ENCODE measurements at regions not wholly inside any gene's neighbourhood (a gene's known extent, or its start where the extent isn't known, plus 50 kb on each side); places are given as distances from the start of the nearest gene placed in this dataset.
"Not testable (repeated sequence)": the region's sequence is repeated elsewhere in the genome, so short reads cannot be mapped to it uniquely, and the experiment has no call there.

GRCh38 chrX:124181515-124181914, 150.9 kb upstream of the TEX13D start:
- not testable (repeated sequence) for DNase-seq

GRCh38 chrX:124190440-124190839, 142.0 kb upstream of the TEX13D start:
- no peak for DNase-seq

DNA sequence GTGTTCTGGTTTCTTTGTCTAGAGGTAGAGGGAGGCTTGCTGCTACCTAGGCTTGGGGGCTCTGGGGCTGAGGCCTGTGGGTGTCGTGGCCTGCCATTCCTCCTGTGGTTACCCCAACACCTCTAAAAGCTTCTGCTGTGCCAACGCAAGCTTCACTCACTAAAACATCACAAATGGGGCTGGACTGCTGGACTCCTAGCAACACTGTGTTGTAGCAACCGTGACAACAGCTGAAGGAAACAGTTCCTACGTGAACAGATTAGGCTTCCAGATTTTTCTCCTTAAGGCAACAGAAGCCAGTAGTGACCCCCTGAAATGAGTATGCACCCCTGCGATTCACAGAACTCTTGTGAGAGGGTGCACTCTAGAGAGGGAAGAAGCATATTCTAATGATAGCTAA, 138.3 kb upstream of the TEX13D start:
- DNase-seq = peak; percentile 36

GRCh38 chrX:124194901-124195300, 137.6 kb upstream of the TEX13D start:
- no peak for DNase-seq

DNA sequence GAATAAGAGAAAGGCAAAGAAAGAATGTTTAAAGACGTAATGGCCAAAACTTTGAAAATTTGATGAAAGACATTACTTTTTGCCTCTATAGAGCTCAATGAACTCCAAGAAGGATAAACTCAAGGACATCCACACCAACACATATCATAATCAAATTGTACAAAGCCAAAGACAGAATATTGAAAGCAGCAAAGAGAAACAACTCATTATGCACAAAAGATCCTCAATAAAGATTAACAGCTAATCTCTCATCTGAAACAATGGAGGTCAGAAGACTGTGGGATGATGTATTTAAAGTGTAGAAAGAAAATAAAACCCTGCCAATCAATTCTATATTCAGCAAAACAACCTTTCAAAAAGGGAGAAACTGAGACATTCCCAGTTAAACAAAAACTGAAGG, 129.1 kb upstream of the TEX13D start:
- DNase-seq = no peak

DNA sequence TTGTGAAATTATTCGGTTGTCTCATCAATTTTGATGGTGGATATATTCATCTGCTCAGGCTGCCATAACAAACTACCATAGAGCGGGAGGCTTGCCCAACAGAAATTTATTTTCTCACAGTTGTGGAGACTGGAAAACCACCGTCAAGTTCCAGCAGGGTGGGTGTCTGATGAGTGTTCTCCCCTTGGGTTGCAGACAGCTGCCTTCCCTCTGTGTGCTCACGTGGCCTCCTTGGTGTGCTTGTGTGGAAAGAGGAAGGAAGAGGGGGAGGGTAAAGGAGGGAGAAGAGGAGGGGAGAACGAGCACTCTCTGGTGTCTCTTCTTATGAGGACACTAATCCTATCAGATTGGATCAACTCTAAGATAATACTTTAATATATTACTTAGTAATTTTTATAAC, 123.8 kb upstream of the TEX13D start:
- DNase-seq = no peak

- DNase-seq = no peak
Observed at GRCh38 chrX:124209792-124210576, 122.5 kb upstream of the TEX13D start.

DNA sequence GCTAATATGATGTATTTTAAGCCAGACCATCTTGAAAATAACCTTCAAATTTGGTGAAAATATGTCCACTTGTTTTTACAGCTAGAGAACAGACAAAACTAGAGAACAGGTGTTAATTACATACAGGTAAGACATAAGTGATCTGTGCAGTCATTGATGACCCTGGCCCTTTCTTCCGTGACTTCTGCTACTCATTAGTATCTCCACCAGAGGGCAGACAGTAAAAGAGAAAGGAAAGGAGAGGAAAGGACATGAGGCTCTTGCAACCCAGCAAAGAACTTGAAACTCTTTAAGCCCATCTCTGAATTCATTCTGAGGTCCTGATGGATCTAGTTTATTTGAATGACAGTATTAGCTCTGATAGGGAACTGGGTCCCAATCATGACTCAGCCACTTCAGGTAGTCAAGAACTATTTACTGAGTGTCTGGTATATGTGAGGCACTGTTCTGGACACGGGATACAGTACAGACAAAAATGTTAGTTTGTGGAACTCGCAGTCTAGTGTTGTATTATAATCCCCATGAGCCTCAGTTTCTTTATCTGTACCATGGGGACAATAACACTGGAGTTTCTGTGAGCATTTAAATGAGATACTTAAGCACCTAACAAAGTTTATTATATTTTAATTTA, 121.0 kb upstream of the TEX13D start:
- peak; percentile 25 for DNase-seq

GRCh38 chrX:124212622-124213021, 119.8 kb upstream of the TEX13D start:
- no peak for DNase-seq

GRCh38 chrX:124215786-124216185, 116.7 kb upstream of the TEX13D start:
- DNase-seq = no peak

- DNase-seq = peak; percentile 2
Observed at GRCh38 chrX:124216396-124217115, 115.9 kb upstream of the TEX13D start.

DNA sequence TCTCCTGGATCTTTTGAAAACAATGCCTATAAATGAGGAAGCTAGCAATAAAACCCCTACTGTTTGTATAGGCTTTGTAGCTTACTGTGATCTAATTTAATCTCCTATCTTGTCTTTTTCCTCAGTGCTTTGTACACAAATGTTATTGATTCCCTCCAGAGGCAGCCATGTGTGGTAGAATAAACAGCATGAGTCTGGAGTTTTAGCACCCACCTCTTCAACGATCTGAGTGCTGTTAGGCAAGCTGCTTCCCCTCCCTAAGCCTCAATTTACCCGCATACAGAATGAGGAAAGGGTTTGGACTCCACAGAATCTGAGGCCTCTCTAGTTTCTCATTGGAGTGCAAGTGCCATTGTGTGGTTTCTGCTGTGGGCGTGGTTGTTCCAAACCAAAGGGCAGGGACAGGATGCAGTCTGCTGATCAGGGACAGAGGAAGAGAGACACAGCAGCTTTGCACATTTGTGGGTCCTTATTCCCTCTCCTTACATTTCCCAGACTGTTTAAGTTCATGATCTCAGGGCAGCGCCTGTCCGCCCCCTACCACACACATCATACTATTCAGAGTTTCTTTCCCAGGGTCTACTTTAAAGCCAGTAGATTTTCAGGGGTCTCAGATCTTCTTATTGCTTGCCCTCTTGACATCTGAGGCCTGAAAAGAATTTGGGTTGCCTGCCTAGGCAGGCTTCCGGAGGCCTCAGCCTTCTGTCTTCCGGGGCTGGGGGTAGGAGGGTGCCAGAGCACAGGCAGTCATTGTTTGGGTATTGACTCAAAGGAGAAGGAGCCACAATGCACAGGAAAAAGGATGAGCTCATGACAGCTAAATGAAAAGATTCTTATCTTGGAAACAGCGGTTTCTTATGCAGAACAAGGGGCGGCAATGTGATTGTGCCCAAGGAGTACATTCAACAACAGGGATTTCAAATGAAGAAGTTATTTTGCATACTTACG, 114.9 kb upstream of the TEX13D start:
- peak; percentile 35 for DNase-seq

- DNase-seq = no peak
Observed at GRCh38 chrX:124223524-124223923, 108.9 kb upstream of the TEX13D start.

- no peak for DNase-seq
Observed at GRCh38 chrX:124224528-124224927, 107.9 kb upstream of the TEX13D start.

DNA sequence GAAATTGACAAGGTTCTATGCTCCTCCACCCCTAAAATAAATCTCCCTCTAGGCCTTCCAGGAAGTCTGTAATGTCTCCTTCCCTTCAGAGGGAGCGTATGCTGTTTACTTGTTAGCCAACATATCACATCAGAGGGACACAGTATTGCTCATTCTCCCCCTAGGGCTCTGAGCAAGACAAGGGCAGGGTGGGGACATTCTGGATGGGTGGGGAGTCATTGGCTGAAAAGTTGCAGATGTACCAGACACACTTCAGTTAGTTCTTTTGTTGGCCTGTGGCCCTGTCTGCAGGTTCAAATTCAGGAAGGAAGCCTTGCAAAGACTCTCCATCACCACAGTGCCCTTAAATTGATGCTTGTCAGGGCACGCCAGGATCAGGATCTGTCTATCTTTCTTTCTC, 106.3 kb upstream of the TEX13D start:
- DNase-seq = no peak

DNA sequence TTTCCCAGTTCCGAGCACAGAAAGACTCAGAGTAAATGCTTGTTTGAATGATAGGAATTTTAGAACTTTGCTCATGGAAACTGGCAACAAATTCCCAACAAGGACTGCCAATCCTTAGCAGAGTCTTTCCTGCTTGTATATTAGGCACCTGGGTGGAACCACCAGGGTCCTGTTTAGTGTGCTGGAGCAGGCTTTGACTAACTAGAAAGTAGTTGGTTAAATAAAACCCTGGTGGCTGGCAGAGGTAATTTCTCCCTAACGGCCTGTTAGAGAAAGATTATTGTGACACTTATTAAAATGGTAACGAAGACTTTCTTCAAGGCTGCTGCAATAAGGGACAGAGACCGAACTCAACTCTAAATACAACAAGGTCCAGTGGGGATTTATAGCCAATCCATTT, 103.6 kb upstream of the TEX13D start:
- DNase-seq = no peak

GRCh38 chrX:124229374-124229773, 103.1 kb upstream of the TEX13D start:
- no peak for DNase-seq

DNA sequence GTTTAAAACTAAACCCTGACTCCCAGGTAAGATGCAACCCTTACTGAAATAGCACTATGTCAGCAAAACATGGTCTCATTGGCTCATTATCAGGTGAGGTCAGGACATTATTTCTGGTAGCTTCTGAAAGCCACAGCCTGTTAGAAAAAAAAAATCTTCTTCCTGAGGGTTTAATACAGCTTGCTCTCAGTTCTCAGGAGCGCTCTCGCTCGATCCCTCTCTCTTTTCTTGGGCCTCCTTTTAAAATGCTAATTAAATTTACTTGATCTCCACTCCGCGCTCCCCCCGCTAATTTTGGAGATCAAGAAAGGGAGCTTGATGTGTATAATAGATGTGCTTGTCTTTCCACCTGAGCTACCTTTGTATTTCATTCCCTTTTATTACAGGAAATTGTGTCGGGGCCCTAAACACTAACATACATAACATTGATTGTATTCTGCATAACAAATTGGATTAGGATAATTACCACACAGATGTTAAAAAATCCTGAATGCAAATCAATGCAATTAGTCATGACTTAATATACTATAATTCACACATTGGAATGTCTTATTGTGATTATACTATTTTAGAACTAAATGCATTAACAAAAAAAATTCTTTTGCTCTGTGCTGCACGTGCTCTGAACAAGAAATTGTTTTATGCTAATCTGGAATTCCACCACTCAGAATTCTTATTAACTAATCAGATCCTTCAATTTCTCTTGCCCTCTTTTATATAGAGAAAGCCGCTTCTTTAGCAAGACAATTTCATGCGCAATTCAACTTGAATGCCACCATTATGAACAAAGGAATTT, 101.6 kb upstream of the TEX13D start:
- no peak for DNase-seq

DNA sequence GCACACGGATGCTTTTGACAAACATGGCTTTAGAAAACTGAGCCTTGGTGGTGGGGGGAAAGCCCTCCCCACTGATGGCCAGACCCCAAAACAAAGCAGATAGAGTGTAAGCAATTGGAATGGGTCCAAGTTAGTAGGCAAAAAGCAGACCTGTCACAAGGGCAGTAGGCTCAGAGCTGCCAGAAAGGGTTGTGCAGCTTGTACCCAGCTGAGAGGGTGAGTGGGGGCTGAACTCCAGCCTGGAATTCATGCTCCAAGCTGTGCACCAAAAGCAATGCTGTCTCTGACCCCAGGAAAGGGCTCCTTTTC, 101.1 kb upstream of the TEX13D start:
- DNase-seq = peak; percentile 45

DNA sequence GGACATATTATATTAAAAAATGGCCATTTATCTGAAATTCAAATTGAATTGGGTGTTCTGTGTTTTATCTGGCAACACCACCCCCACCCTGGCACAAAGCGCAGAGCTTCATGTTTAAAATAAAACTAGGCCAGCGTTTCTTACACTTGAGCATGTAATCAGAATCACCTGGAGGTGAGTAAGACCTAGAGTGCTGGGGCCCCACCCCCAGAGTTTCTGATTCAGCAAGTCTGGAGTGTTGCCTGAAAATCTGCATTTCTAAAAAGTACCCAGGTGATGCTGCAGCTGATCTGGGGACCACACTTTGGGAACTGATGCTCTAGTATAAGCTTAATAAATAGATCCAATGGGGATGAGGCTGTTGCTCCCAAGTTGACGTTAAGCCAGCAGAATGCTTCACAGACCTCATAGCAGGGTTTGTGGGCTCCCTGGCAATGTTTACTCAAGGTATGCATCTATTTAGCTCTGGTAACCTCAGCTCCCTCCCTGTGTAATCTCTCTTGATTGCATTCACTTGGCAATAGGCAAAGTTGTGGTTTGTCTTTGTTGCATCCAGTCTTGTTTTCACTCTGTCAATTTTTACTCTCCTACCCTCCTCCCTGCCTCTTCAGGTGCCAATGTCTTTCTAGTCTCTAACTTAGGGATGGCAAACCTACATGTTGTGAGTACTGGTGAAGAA, 99.8 kb upstream of the TEX13D start:
- no peak for DNase-seq

DNA sequence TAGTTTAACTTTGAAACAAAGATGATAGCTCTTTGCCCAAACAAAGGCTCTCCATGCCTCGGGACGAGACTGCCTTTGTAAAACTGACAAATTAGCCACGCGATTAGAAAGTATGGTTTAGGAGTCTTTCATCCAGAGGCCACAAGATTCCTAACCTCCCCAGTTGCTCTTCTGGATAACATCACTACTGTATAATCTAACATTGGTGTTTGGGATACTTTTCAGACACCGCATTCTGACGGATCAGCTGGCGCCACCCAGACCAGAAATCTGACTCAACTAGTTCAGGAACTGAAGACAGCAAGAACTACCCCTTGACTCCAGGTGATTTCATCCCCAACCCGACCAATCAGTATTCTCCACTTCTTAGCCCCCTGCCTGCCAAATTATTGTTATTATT, 98.1 kb upstream of the TEX13D start:
- no peak for DNase-seq

- no peak for DNase-seq
Observed at GRCh38 chrX:124238268-124238667, 94.2 kb upstream of the TEX13D start.

All from eye (tissue), 1 donor.